Stimulated activated CD4-positive, alpha-beta T cell treated with anti-CD3 and anti-CD28 coated beads, Interleukin-4, amount 100 ng/mL, for 1 hour (primary cell): ENCODE measurements at regions not wholly inside any gene's neighbourhood (a gene's known extent, or its start where the extent isn't known, plus 50 kb on each side); places are given as distances from the start of the nearest gene placed in this dataset.

ENCODE experiments used
- DNase-seq: peaks from one replicate; pipeline ENCODE4 v3.0.0-alpha.2; 2020

- no peak for DNase-seq
These were observed 896.8 kb downstream of the PCDH17 start for GRCh38 chr13:58528351-58528750.

- no peak for DNase-seq
These were observed 900.1 kb downstream of the PCDH17 start for GRCh38 chr13:58531614-58532013.

GRCh38 chr13:58542530-58542929 is 911.0 kb downstream of the PCDH17 start:
- DNase-seq: no peak

GRCh38 chr13:58547419-58547818 is 915.9 kb downstream of the PCDH17 start:
- no peak for DNase-seq

- no peak for DNase-seq
These were observed 934.6 kb downstream of the PCDH17 start for GRCh38 chr13:58566176-58566575.

- DNase-seq: no peak
These were observed 942.2 kb downstream of the PCDH17 start for GRCh38 chr13:58573743-58574142.

GRCh38 chr13:58574791-58575190 is 943.2 kb downstream of the PCDH17 start:
- DNase-seq: no peak

- DNase-seq: no peak
These were observed 947.9 kb downstream of the PCDH17 start for GRCh38 chr13:58579468-58579867.

GRCh38 chr13:58583966-58584365 is 952.4 kb downstream of the PCDH17 start:
- DNase-seq: no peak

- DNase-seq: no peak
These were observed 953.1 kb downstream of the PCDH17 start for GRCh38 chr13:58584610-58585009.

GRCh38 chr13:58587183-58587582 is 955.6 kb downstream of the PCDH17 start:
- no peak for DNase-seq

- no peak for DNase-seq
These were observed 960.5 kb downstream of the PCDH17 start for GRCh38 chr13:58592052-58592451.

GRCh38 chr13:58592786-58593185 is 961.2 kb downstream of the PCDH17 start:
- no peak for DNase-seq

- DNase-seq: no peak
These were observed 963.4 kb downstream of the PCDH17 start for GRCh38 chr13:58594747-58595600.

- no peak for DNase-seq
These were observed 966.0 kb downstream of the PCDH17 start for GRCh38 chr13:58597552-58597951.

GRCh38 chr13:58598241-58598640 is 966.7 kb downstream of the PCDH17 start:
- no peak for DNase-seq

- no peak for DNase-seq
These were observed 979.6 kb downstream of the PCDH17 start for GRCh38 chr13:58611117-58611516.

GRCh38 chr13:58617880-58618665 is 986.5 kb downstream of the PCDH17 start:
- DNase-seq: no peak

GRCh38 chr13:58619396-58620113 is 988.0 kb downstream of the PCDH17 start:
- DNase-seq: no peak

GRCh38 chr13:58620176-58620575 is 988.6 kb downstream of the PCDH17 start:
- DNase-seq: no peak

GRCh38 chr13:58625703-58626389 is 994.3 kb downstream of the PCDH17 start:
- no peak for DNase-seq

- DNase-seq: no peak
These were observed 999.2 kb downstream of the PCDH17 start for GRCh38 chr13:58630794-58631193.

- DNase-seq: no peak
These were observed 1001.7 kb downstream of the PCDH17 start for GRCh38 chr13:58633226-58633625.
